GM12874 (cell line): ENCODE measurements at regions not wholly inside any gene's neighbourhood (a gene's known extent, or its start where the extent isn't known, plus 50 kb on each side); places are given as distances from the start of the nearest gene placed in this dataset.

Experiments used
- TF ChIP-seq, protein P1 (sequence below): IDR thresholded peaks from 2 replicates; pipeline ENCODE4 v1.5.1; 2011; ENCODE audit warnings: low read depth, mild to moderate bottlenecking, control low read depth, low read length, moderate library complexity; ENCODE audit not compliant: insufficient read depth

DNA sequence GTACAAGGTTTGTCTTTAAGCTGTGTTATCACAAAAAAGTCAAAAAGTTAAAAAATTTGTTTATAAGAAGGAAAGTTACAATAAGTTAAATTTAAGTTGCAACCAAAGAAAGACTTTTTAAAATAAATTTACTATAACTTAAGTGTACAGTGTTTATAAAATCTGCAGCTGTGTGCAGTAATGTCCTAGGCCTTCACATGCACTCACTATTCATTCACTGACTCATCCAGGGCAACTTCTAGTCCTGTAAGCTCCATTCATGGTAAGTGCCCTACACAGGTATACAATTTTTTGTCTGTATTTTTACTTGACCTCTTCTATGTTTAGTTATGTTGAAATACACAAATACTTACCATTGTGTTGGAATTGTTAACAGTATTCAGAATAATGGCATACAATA, 667.9 kb upstream of the SLITRK5 start:
- TF ChIP-seq, protein P1, sequence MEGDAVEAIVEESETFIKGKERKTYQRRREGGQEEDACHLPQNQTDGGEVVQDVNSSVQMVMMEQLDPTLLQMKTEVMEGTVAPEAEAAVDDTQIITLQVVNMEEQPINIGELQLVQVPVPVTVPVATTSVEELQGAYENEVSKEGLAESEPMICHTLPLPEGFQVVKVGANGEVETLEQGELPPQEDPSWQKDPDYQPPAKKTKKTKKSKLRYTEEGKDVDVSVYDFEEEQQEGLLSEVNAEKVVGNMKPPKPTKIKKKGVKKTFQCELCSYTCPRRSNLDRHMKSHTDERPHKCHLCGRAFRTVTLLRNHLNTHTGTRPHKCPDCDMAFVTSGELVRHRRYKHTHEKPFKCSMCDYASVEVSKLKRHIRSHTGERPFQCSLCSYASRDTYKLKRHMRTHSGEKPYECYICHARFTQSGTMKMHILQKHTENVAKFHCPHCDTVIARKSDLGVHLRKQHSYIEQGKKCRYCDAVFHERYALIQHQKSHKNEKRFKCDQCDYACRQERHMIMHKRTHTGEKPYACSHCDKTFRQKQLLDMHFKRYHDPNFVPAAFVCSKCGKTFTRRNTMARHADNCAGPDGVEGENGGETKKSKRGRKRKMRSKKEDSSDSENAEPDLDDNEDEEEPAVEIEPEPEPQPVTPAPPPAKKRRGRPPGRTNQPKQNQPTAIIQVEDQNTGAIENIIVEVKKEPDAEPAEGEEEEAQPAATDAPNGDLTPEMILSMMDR, result no peak

DNA sequence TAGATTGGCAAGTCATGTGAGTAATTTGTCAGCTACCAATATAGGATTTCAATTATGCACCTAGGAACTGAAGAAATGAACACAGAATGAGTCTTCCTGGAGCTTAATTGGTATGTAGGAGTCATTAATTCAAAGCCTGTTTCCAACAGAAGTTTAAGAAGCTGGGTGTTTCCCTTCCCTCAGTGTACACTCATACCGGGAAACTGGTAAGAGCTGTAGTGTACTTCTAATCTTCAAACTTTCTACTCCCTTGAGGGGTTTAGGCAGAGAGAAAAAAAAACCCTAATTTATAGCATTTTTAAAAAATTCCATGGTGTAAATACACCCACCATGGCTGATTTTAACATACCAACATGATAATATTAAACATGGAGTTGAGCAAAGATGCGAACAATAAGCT, 665.7 kb upstream of the SLITRK5 start:
- TF ChIP-seq, protein P1, result no peak

DNA sequence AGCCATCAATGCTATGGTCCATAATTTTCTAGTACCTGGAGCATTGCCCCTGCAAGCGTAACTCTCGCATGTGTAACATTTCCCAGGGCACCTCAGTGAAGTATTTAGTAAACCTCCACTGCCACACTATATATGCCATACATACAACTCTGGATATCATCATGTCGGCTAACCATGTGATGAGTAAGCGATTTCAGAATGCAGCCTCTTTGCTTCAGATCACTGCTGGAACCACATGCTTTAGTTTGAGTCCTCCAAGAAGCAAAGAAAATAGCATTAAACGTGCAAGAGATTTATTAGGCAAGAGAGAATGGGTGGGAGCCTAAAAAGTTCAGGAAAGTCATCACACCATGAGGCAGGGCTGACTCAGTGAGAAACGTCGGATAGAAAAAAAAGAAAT, 635.6 kb upstream of the SLITRK5 start:
- TF ChIP-seq, protein P1, result no peak

DNA sequence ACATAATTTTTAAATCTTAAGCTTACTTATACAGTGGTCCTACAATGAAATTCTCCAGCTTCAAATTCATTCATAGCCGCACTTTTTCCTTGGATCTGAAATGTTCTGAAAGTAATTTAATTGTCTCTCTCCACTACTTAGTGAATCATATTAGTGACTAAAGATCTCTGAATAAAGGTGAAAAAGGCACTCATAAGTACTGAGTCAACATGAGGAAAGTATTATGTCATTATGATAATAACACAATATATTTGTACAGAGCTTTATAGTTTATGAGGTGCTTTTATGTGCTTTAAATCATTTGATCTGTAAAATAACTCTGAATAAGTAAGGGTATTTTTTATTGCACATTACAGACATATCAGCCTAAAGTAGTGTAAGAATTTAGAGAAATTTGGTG, 628.2 kb upstream of the SLITRK5 start:
- TF ChIP-seq, protein P1, result no peak

DNA sequence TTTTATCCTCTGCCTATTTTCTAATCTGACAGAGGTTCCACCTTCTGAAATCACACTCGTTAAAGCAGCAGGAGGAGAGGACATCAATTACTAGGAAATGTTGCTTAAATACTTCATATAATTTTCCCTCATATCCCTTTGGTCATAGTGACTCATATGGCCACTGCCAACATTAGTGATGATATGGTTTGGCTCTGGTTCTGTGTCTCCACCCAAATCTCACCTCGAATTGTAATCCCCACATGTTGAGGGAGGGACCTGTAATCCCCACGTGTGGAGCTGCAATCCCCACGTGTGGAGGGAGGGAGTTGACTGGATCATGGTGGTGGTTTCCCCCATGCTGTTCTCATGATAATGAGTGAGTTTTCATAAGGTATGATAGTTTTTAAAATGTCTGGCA, 618.4 kb upstream of the SLITRK5 start:
- TF ChIP-seq, protein P1, result no peak

DNA sequence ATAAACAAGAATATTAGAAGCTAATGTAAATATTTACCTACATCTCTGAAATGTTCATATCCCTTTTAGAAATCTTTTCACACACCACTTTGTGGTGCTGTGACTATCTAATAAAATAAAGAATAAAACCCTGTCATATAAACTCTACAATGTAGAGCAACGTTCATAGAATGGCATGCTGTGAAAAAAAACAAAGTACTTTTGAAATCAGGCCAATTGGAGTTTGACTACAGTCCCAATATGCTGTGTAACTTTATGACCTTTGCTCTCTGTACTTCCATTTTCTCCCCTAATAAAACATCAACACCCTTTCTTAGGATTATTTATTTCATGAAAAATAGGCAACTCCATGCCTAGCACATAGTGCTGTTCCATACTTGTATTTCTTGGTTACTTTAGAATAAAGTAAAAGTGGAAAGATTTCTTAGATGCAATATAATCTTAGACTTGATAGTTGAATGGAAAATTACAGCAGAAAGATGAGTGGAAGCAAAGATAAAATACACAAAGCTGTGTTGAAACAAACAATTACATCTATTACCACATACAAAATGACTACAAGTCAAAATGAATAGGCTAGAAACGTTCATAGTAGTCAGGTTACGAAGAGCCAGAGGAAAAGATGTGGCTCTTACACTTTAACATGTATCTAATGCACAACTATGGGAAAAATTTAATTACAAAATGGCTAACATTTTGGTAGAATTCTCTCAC, 613.2 kb upstream of the SLITRK5 start:
- TF ChIP-seq, protein P1, result no peak

DNA sequence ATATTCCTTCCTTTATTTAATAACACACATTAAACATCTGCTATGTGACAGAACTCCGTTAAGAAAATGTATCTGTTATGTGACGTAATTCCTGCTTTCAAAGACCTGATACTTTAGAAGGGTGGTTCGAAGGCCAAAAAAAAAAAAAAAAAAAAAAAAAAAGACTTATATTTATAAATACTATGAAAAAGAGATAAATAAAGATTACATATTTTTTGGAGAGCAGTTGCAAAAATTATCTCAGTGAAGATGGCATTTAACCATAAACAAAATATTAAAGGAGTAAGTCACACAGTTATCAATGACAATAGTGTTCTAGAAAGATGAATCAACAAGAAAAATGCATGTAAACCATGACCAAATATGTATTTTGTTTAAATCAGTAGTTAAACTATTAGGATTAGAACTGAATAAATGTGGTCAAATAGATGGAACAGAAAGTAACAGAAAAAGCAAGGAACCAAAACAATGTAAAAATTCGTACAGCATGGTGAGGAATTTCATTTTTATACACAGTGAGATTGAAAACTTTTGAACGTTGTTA, 612.3 kb upstream of the SLITRK5 start:
- TF ChIP-seq, protein P1, result no peak
